ENCODE measurements at regions not wholly inside any gene's neighbourhood (a gene's known extent, or its start where the extent isn't known, plus 50 kb on each side); places are given as distances from the start of the nearest gene placed in this dataset.
A peak's percentile ranks its signal among the peaks of the same experiment; 100 is the strongest.

GRCh38 chr4:184537269-184538022, 63.1 kb upstream of the IRF2 start:
- DNase-seq: peak; percentile 91 to 95
- TF ChIP-seq GATA1 (IDR thresholded peaks at IDR 0.05; ENCODE audit: low read depth, low read length): no peak
- TF ChIP-seq POLR2A (IDR thresholded peaks at IDR 0.05; ENCODE audit: low read length): peak; percentile 96

GRCh38 chr4:184536881-184537248, 62.5 kb upstream of the IRF2 start:
- TF ChIP-seq POLR2A (IDR thresholded peaks at IDR 0.05; ENCODE audit: low read length) (no peak), GATA1 (IDR thresholded peaks at IDR 0.05; ENCODE audit: low read depth, low read length) (no peak)
- peak; percentile 53 to 72 for DNase-seq

- TF ChIP-seq POLR2A (IDR thresholded peaks at IDR 0.05; ENCODE audit: low read length) (no peak), GATA1 (IDR thresholded peaks at IDR 0.05; ENCODE audit: low read depth, low read length) (no peak)
- DNase-seq: peak in 1 of 2 experiments; percentile 38
Measured at GRCh38 chr4:184536065-184536880, 61.9 kb upstream of the IRF2 start.

GRCh38 chr4:184534511-184535391, 60.4 kb upstream of the IRF2 start:
- peak; percentile 90 to 91 for DNase-seq
- peak; percentile 50 for TF ChIP-seq POLR2A (IDR thresholded peaks at IDR 0.05; ENCODE audit: low read length)
- TF ChIP-seq GATA1 (IDR thresholded peaks at IDR 0.05; ENCODE audit: low read depth, low read length): no peak

- TF ChIP-seq GATA1 (IDR thresholded peaks at IDR 0.05; ENCODE audit: low read depth, low read length): no peak
- no peak for TF ChIP-seq POLR2A (IDR thresholded peaks at IDR 0.05; ENCODE audit: low read length)
- peak in 1 of 2 experiments; percentile 33 for DNase-seq
Measured at GRCh38 chr4:184533908-184534307, 59.6 kb upstream of the IRF2 start.

- no peak for TF ChIP-seq GATA1 (IDR thresholded peaks at IDR 0.05; ENCODE audit: low read depth, low read length)
- no peak for TF ChIP-seq POLR2A (IDR thresholded peaks at IDR 0.05; ENCODE audit: low read length)
- no peak for DNase-seq
Measured at GRCh38 chr4:184531008-184531407, 56.7 kb upstream of the IRF2 start.

- TF ChIP-seq GATA1 (IDR thresholded peaks at IDR 0.05; ENCODE audit: low read depth, low read length): no peak
- no peak for TF ChIP-seq POLR2A (IDR thresholded peaks at IDR 0.05; ENCODE audit: low read length)
- no peak for DNase-seq
Measured at GRCh38 chr4:184529283-184529682, 54.9 kb upstream of the IRF2 start.

- TF ChIP-seq POLR2A (IDR thresholded peaks at IDR 0.05; ENCODE audit: low read length): no peak
- TF ChIP-seq GATA1 (IDR thresholded peaks at IDR 0.05; ENCODE audit: low read depth, low read length): no peak
- no peak for DNase-seq
Measured at GRCh38 chr4:184528713-184529112, 54.4 kb upstream of the IRF2 start.

- peak in 1 of 2 experiments; percentile 17 for DNase-seq
Measured at GRCh38 chr4:184528051-184528450, 53.7 kb upstream of the IRF2 start.

GRCh38 chr4:184526228-184526627, 51.9 kb upstream of the IRF2 start:
- TF ChIP-seq POLR2A (IDR thresholded peaks at IDR 0.05; ENCODE audit: low read length): no peak
- no peak for DNase-seq

More at GRCh38 chr4:184528051-184528450, 53.7 kb upstream of the IRF2 start:
- TF ChIP-seq GATA1 (IDR thresholded peaks at IDR 0.05; ENCODE audit: low read depth, low read length): no peak
- no peak for TF ChIP-seq POLR2A (IDR thresholded peaks at IDR 0.05; ENCODE audit: low read length)

All from erythroblast (primary cell).